ENCODE measurements at regions not wholly inside any gene's neighbourhood (a gene's known extent, or its start where the extent isn't known, plus 50 kb on each side); places are given as distances from the start of the nearest gene placed in this dataset.

DNA sequence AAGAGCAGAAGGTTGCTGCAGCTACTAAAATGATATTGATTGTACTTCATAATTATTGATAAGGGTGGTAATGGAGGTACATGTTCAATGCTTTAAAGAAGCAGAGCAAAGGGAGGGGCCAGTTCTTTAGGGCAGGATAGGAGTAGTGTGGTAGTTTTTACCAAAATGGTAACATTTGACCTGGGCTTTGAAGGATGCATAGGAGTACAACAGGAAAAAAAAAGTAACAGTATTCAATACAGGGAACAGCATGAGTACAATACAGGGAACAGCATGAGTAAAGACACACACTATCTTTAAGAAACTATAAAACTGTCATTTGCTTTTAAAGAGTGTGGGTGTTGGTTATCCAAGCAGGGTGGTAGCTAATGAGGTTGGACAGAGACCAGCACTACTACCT lies 215.0 kb upstream of the CRY1 start:
- no peak for TF ChIP-seq POLR2A (IDR thresholded peaks at IDR 0.05)
- TF ChIP-seq, protein P1, sequence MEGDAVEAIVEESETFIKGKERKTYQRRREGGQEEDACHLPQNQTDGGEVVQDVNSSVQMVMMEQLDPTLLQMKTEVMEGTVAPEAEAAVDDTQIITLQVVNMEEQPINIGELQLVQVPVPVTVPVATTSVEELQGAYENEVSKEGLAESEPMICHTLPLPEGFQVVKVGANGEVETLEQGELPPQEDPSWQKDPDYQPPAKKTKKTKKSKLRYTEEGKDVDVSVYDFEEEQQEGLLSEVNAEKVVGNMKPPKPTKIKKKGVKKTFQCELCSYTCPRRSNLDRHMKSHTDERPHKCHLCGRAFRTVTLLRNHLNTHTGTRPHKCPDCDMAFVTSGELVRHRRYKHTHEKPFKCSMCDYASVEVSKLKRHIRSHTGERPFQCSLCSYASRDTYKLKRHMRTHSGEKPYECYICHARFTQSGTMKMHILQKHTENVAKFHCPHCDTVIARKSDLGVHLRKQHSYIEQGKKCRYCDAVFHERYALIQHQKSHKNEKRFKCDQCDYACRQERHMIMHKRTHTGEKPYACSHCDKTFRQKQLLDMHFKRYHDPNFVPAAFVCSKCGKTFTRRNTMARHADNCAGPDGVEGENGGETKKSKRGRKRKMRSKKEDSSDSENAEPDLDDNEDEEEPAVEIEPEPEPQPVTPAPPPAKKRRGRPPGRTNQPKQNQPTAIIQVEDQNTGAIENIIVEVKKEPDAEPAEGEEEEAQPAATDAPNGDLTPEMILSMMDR (IDR thresholded peaks at IDR 0.05), result no peak

Data from Peyer's patch (tissue), 4 donors.